H1 (cell line): ENCODE measurements at regions not wholly inside any gene's neighbourhood (a gene's known extent, or its start where the extent isn't known, plus 50 kb on each side); places are given as distances from the start of the nearest gene placed in this dataset.
"Not testable (repeated sequence)": the region's sequence is repeated elsewhere in the genome, so short reads cannot be mapped to it uniquely, and the experiment has no call there.

ENCODE experiments used
- CTCF ChIA-PET: fragments of 300-600 bp; sonication (Branson Sonifier 250); formaldehyde crosslinking; loops from one replicate; lab custom pipeline; 2021; ENCODE audit not compliant: partially characterized antibody; lab: Charles Lee
- POLR2A ChIA-PET: fragments of 300-600 bp; sonication (Branson Sonifier 250); formaldehyde crosslinking; loops from one replicate; lab custom pipeline; 2021; ENCODE audit warnings: inconsistent platforms; ENCODE audit not compliant: partially characterized antibody; lab: Charles Lee
- DNase-seq, 2 experiments: peaks; one replicate each; pipeline versions ENCODE4 v3.0.0 to v3.0.0-alpha.2; 2010 to 2022; ENCODE audit warnings: low spot score in 2 of 2, low read depth in 1 of 2, mixed read lengths in 1 of 2
- FAIRE-seq: peaks from 2 replicates; lab custom pipeline; 2011; peaks lifted over from hg19 to GRCh38; lab: Jason Lieb, UNC
- H2AFZ ChIP-seq: 2 replicates; pipeline ENCODE4 v1.8.1; 2012; ENCODE audit warnings: low read length, inconsistent platforms
- H2AK5ac ChIP-seq: 2 replicates; pipeline ENCODE4 v1.6.1; 2013; ENCODE audit warnings: low read depth, low read length
- H2BK120ac ChIP-seq: replicated peaks from 2 replicates; pipeline ENCODE3; 2013; ENCODE audit warnings: low read depth, low read length, inconsistent platforms
- H2BK12ac ChIP-seq: 2 replicates; pipeline ENCODE4 v1.6.1; 2013; ENCODE audit warnings: low read depth, low read length
- H2BK15ac ChIP-seq: 2 replicates; pipeline ENCODE4 v1.6.1; 2013; ENCODE audit warnings: low read length
- H2BK20ac ChIP-seq: 2 replicates; pipeline ENCODE4 v1.6.1; 2013; ENCODE audit warnings: low read length
- H2BK5ac ChIP-seq: 2 replicates; pipeline ENCODE4 v1.6.1; 2013; ENCODE audit warnings: low read depth, low read length
- H3K14ac ChIP-seq: 2 replicates; pipeline ENCODE4 v1.6.1; 2013; ENCODE audit warnings: inconsistent platforms; ENCODE audit not compliant: insufficient read length
- H3K18ac ChIP-seq: 2 replicates; pipeline ENCODE4 v1.6.1; 2013; ENCODE audit warnings: low read length; ENCODE audit errors: extremely low read depth
- H3K23ac ChIP-seq: 2 replicates; pipeline ENCODE4 v1.6.1; 2013; ENCODE audit warnings: inconsistent platforms; ENCODE audit not compliant: insufficient read length
- H3K23me2 ChIP-seq: 2 replicates; pipeline ENCODE4 v1.6.1; 2013; ENCODE audit warnings: low read depth, low read length
- H3K27ac ChIP-seq: 2 replicates; pipeline ENCODE4 v1.6.1; 2011; ENCODE audit warnings: low read depth, low read length, inconsistent platforms
- H3K27me3 ChIP-seq, 4 experiments: replicated peaks in 1 of 4; 1 replicate in 1 of 4; 2 replicates in 3 of 4; pipeline versions ENCODE4 v1.6.1 to v1.8.1; 2011 to 2013; ENCODE audit warnings: low read length in 3 of 4, mild to moderate bottlenecking in 3 of 4, inconsistent platforms in 2 of 4, mixed read lengths in 2 of 4, moderate library complexity in 1 of 4; ENCODE audit not compliant: control insufficient read depth in 3 of 4, insufficient read depth in 3 of 4; ENCODE audit errors: extremely low read depth in 1 of 4
- H3K36me3 ChIP-seq, 4 experiments: 2 replicates each; pipeline versions ENCODE4 v1.6.1 to v1.8.1; 2011 to 2013; ENCODE audit warnings: mild to moderate bottlenecking in 4 of 4, low read length in 3 of 4, moderate library complexity in 2 of 4, control low read depth in 1 of 4, inconsistent platforms in 1 of 4; ENCODE audit not compliant: insufficient read depth in 4 of 4, control insufficient read depth in 2 of 4
- H3K4ac ChIP-seq: replicated peaks from 2 replicates; pipeline ENCODE3; 2013; ENCODE audit warnings: low read length, low read depth, mixed read lengths, inconsistent platforms; ENCODE audit not compliant: insufficient read length
- H3K4me1 ChIP-seq, 4 experiments: replicated peaks in 1 of 4; 1 replicate in 1 of 4; 2 replicates in 3 of 4; pipeline versions ENCODE4 v1.6.1 to v1.8.1; 2011 to 2013; ENCODE audit warnings: low read length in 3 of 4, inconsistent platforms in 2 of 4, mixed read lengths in 1 of 4; ENCODE audit not compliant: insufficient read depth in 4 of 4, control insufficient read depth in 3 of 4
- H3K4me2 ChIP-seq, 2 experiments: 2 replicates each; pipeline versions ENCODE4 v1.6.1 to v1.8.1; 2011 to 2013; ENCODE audit warnings: low read depth in 2 of 2, low read length in 2 of 2, control low read depth in 1 of 2, inconsistent platforms in 1 of 2, mild to moderate bottlenecking in 1 of 2; ENCODE audit not compliant: insufficient read depth in 1 of 2
- H3K4me3 ChIP-seq, 4 experiments: fragments of 200-600, 300-600 bp in 1 of 4; sonication (generic), shearing (Covaris generic), sonication (Bioruptor Twin) in 1 of 4; 2 replicates each; pipeline versions ENCODE4 v1.5.1 to v1.8.1; 2011 to 2016; ENCODE audit warnings: low read length in 4 of 4, low read depth in 3 of 4, control low read depth in 2 of 4, inconsistent platforms in 2 of 4, mild to moderate bottlenecking in 2 of 4, mixed read lengths in 1 of 4, moderate library complexity in 1 of 4; ENCODE audit not compliant: insufficient read depth in 2 of 4; ENCODE audit errors: extremely low read depth in 1 of 4
- H3K56ac ChIP-seq: replicated peaks from 2 replicates; pipeline ENCODE3; 2013; ENCODE audit warnings: low read depth, mild to moderate bottlenecking, mixed read lengths, low read length, inconsistent platforms; ENCODE audit not compliant: insufficient read length
- H3K79me1 ChIP-seq: 2 replicates; pipeline ENCODE4 v1.6.1; 2013; ENCODE audit warnings: low read depth, low read length, control low read depth
- H3K79me2 ChIP-seq, 2 experiments: 2 replicates each; pipeline versions ENCODE4 v1.6.1 to v1.8.1; 2012 to 2013; ENCODE audit warnings: low read length in 2 of 2, mild to moderate bottlenecking in 2 of 2, inconsistent platforms in 1 of 2; ENCODE audit not compliant: insufficient read depth in 2 of 2, control insufficient read depth in 1 of 2
- H3K9ac ChIP-seq, 4 experiments: replicated peaks in 1 of 4; 1 replicate in 1 of 4; 2 replicates in 3 of 4; pipeline versions ENCODE4 v1.6.1 to v1.8.1; 2011 to 2013; ENCODE audit warnings: low read depth in 3 of 4, low read length in 3 of 4, control low read depth in 2 of 4, mild to moderate bottlenecking in 2 of 4, moderate library complexity in 2 of 4, inconsistent platforms in 1 of 4; ENCODE audit errors: extremely low read depth in 1 of 4
- H3K9me3 ChIP-seq, 2 experiments: 2 replicates each; pipeline versions ENCODE4 v1.6.1 to v1.8.1; 2012 to 2013; ENCODE audit warnings: mild to moderate bottlenecking in 2 of 2, moderate library complexity in 2 of 2, control low read depth in 1 of 2, inconsistent platforms in 1 of 2, low read depth in 1 of 2, low read length in 1 of 2, mixed read lengths in 1 of 2; ENCODE audit not compliant: insufficient read depth in 2 of 2
- H4K20me1 ChIP-seq, 2 experiments: replicated peaks in 1 of 2; 2 replicates each; pipeline versions ENCODE3 to v1.8.1; 2011 to 2013; ENCODE audit warnings: inconsistent platforms in 2 of 2, low read length in 2 of 2, mild to moderate bottlenecking in 1 of 2; ENCODE audit not compliant: insufficient read depth in 2 of 2, control insufficient read depth in 1 of 2
- H4K5ac ChIP-seq: 2 replicates; pipeline ENCODE4 v1.6.1; 2013; ENCODE audit warnings: low read length, low read depth, mixed read lengths, inconsistent platforms; ENCODE audit not compliant: insufficient read length
- H4K8ac ChIP-seq: 2 replicates; pipeline ENCODE4 v1.8.0; 2013; ENCODE audit warnings: mild to moderate bottlenecking, moderate library complexity, low read length, inconsistent platforms; ENCODE audit not compliant: insufficient read depth; ENCODE audit errors: extremely low read depth
- H4K91ac ChIP-seq: replicated peaks from 2 replicates; pipeline ENCODE3; 2013; ENCODE audit warnings: low read length, mixed read lengths, inconsistent platforms; ENCODE audit not compliant: insufficient read length
- WGBS, 2 experiments: shearing (Covaris generic) in 1 of 2; methylation state at CpG; one replicate each; pipeline versions ENCODE4 v1.1.6 to v1.1.7; 2013 to 2015; ENCODE audit warnings: low lambda C conversion rate in 2 of 2, mixed read lengths in 2 of 2, inconsistent platforms in 1 of 2, low coverage in 1 of 2, missing lambda C conversion rate in 1 of 2; ENCODE audit not compliant: insufficient replicate concordance in 2 of 2, insufficient coverage in 1 of 2, insufficient read length in 1 of 2; ENCODE audit errors: extremely low coverage in 1 of 2, missing lambda C conversion rate in 1 of 2; 5-methylcytosine and 5-hydroxymethylcytosine counted together

- CTCF ChIA-PET, H3K79me2 ChIP-seq, H3K23ac ChIP-seq, H4K91ac ChIP-seq, H3K4me3 ChIP-seq, H2AFZ ChIP-seq, H3K27ac ChIP-seq, H2BK15ac ChIP-seq, H2BK120ac ChIP-seq, H3K56ac ChIP-seq, H3K23me2 ChIP-seq, H3K36me3 ChIP-seq, H3K18ac ChIP-seq, H3K79me1 ChIP-seq, H4K20me1 ChIP-seq, H2BK5ac ChIP-seq, POLR2A ChIA-PET, FAIRE-seq, H3K4me2 ChIP-seq, H3K9ac ChIP-seq, H4K8ac ChIP-seq, H3K4ac ChIP-seq, DNase-seq, H4K5ac ChIP-seq, H2BK20ac ChIP-seq, H3K27me3 ChIP-seq, H3K9me3 ChIP-seq, H2AK5ac ChIP-seq, H2BK12ac ChIP-seq, H3K4me1 ChIP-seq, H3K14ac ChIP-seq: not testable (repeated sequence)
- WGBS, 2 experiments: 89% methylated on average over 5 of the region's 8 CpGs; no CpG with 5 or more reads in 1 of the 2 experiments
Measured at GRCh38 chr2:87519158-87520011, 228.5 kb upstream of the PLGLB2 start.

GRCh38 chr2:87521057-87521456 is 226.8 kb upstream of the PLGLB2 start:
- H4K8ac ChIP-seq, H3K23me2 ChIP-seq, H2AFZ ChIP-seq, H3K56ac ChIP-seq, H3K14ac ChIP-seq, FAIRE-seq, H3K79me1 ChIP-seq, H4K91ac ChIP-seq, H2BK5ac ChIP-seq, H2AK5ac ChIP-seq, H3K4me3 ChIP-seq, H3K23ac ChIP-seq, H3K79me2 ChIP-seq, H3K9ac ChIP-seq, H3K4me1 ChIP-seq, H3K4ac ChIP-seq, H3K36me3 ChIP-seq, H2BK20ac ChIP-seq, H4K5ac ChIP-seq, H4K20me1 ChIP-seq, H2BK15ac ChIP-seq, H3K18ac ChIP-seq, H3K9me3 ChIP-seq, CTCF ChIA-PET, POLR2A ChIA-PET, H2BK12ac ChIP-seq, H3K27ac ChIP-seq, DNase-seq, H2BK120ac ChIP-seq, H3K4me2 ChIP-seq, H3K27me3 ChIP-seq: not testable (repeated sequence)
- 95% methylated on average over 9 of the region's 10 CpGs; no CpG with 5 or more reads in 1 of the 2 experiments for WGBS, 2 experiments
